KBM-7 (cell line): ENCODE measurements at regions not wholly inside any gene's neighbourhood (a gene's known extent, or its start where the extent isn't known, plus 50 kb on each side); places are given as distances from the start of the nearest gene placed in this dataset.
"Not testable (repeated sequence)": the region's sequence is repeated elsewhere in the genome, so short reads cannot be mapped to it uniquely, and the experiment has no call there.

ENCODE experiments used
- DNase-seq: peaks from one replicate; pipeline ENCODE4 v3.0.0-alpha.2; 2015
- in situ Hi-C: fragments of 300-500 bp; cut with MboI; formaldehyde crosslinking; loops from 2 replicates; pipeline ENCODE4 v1.14.3; 2020; ENCODE audit warnings: low sequenced_read_pairs, low pct_unique_long_range_greater_than_20kb, mixed read lengths

- in situ Hi-C loops, result no loop called here
- DNase-seq, result peak; percentile 8
Observed at GRCh38 chr2:192741889-192742288, 547.2 kb upstream of the TMEFF2 start.

GRCh38 chr2:192735447-192735846 lies 540.7 kb upstream of the TMEFF2 start:
- in situ Hi-C loops, result no loop called here
- no peak for DNase-seq

- DNase-seq, result no peak
- in situ Hi-C loops, result no loop called here
Observed at GRCh38 chr2:192729369-192729768, 534.6 kb upstream of the TMEFF2 start.

GRCh38 chr2:192725991-192726390 lies 531.3 kb upstream of the TMEFF2 start:
- in situ Hi-C loops, result no loop called here
- no peak for DNase-seq

- no peak for DNase-seq
- in situ Hi-C loops, result no loop called here
Observed at GRCh38 chr2:192719629-192720028, 524.9 kb upstream of the TMEFF2 start.

GRCh38 chr2:192718340-192718739 lies 523.6 kb upstream of the TMEFF2 start:
- in situ Hi-C loops, result no loop called here
- DNase-seq, result no peak

- in situ Hi-C loops, result no loop called here
- DNase-seq, result no peak
Observed at GRCh38 chr2:192700934-192701333, 506.2 kb upstream of the TMEFF2 start.

GRCh38 chr2:192697880-192698279 lies 503.1 kb upstream of the TMEFF2 start:
- DNase-seq, result no peak
- in situ Hi-C loops, result no loop called here

GRCh38 chr2:192696857-192697256 lies 502.1 kb upstream of the TMEFF2 start:
- in situ Hi-C loops, result no loop called here
- DNase-seq, result no peak

GRCh38 chr2:192687015-192687414 lies 492.3 kb upstream of the TMEFF2 start:
- DNase-seq, result no peak
- in situ Hi-C loops, result no loop called here

- in situ Hi-C loops, DNase-seq: not testable (repeated sequence)
Observed at GRCh38 chr2:192682511-192682910, 487.8 kb upstream of the TMEFF2 start.

- DNase-seq, result no peak
- in situ Hi-C loops, result no loop called here
Observed at GRCh38 chr2:192675681-192676080, 480.9 kb upstream of the TMEFF2 start.

GRCh38 chr2:192669505-192670091 lies 474.9 kb upstream of the TMEFF2 start:
- DNase-seq, result no peak
- in situ Hi-C loops, result no loop called here

- DNase-seq, in situ Hi-C loops: not testable (repeated sequence)
Observed at GRCh38 chr2:192660555-192660954, 465.8 kb upstream of the TMEFF2 start.

GRCh38 chr2:192657362-192657761 lies 462.6 kb upstream of the TMEFF2 start:
- in situ Hi-C loops, result no loop called here
- no peak for DNase-seq

GRCh38 chr2:192655916-192656315 lies 461.2 kb upstream of the TMEFF2 start:
- in situ Hi-C loops, result no loop called here
- DNase-seq, result no peak

GRCh38 chr2:192645811-192646598 lies 451.3 kb upstream of the TMEFF2 start:
- no peak for DNase-seq
- in situ Hi-C loops, result no loop called here

- DNase-seq, result no peak
- in situ Hi-C loops, result no loop called here
Observed at GRCh38 chr2:192634557-192634956, 439.8 kb upstream of the TMEFF2 start.

GRCh38 chr2:192628017-192628416 lies 433.3 kb upstream of the TMEFF2 start:
- in situ Hi-C loops, result no loop called here
- DNase-seq, result no peak

GRCh38 chr2:192615105-192615504 lies 420.4 kb upstream of the TMEFF2 start:
- in situ Hi-C loops, result no loop called here
- no peak for DNase-seq

GRCh38 chr2:192604295-192604694 lies 409.6 kb upstream of the TMEFF2 start:
- no peak for DNase-seq
- in situ Hi-C loops, result no loop called here
